MCF 10A (cell line): ENCODE measurements at regions not wholly inside any gene's neighbourhood (a gene's known extent, or its start where the extent isn't known, plus 50 kb on each side); places are given as distances from the start of the nearest gene placed in this dataset.

Source experiments
- BruUV-seq: library from RNA; stranded (reverse); fragments of 400-500 nt; replicated peaks from 2 replicates; lab custom pipeline; 2021; lab: Mats Ljungman, UMichigan
- CTCF ChIA-PET: fragments of 300-600 bp; sonication (Branson Sonifier 250); formaldehyde crosslinking; extraction: SDS; loops from one replicate; lab custom pipeline; 2021; ENCODE audit warnings: antibody characterized with exemption, inconsistent platforms; lab: Yijun Ruan, JAX
- POLR2A ChIA-PET: fragments of 300-600, 350-650 bp; sonication (Branson Sonifier 250); formaldehyde crosslinking; extraction: SDS; loops from one replicate; lab custom pipeline; 2020; ENCODE audit warnings: antibody characterized with exemption, inconsistent platforms; lab: Yijun Ruan, JAX
- DNase-seq: peaks from one replicate; pipeline ENCODE4 v3.0.0-alpha.2; 2018; ENCODE audit not compliant: unreplicated experiment
- H3K27ac Mint-ChIP-seq: one replicate; pipeline ENCODE4 v1.8.0; 2022; ENCODE audit warnings: mild to moderate bottlenecking, low read depth, mixed read lengths; ENCODE audit not compliant: unreplicated experiment
- H3K27me3 Mint-ChIP-seq: one replicate; pipeline ENCODE4 v1.8.0; 2022; ENCODE audit warnings: mixed read lengths; ENCODE audit not compliant: insufficient read depth, unreplicated experiment
- H3K36me3 Mint-ChIP-seq: one replicate; pipeline ENCODE4 v1.8.0; 2022; ENCODE audit warnings: mild to moderate bottlenecking, moderate library complexity, mixed read lengths; ENCODE audit not compliant: insufficient read depth, unreplicated experiment
- H3K4me1 Mint-ChIP-seq: one replicate; pipeline ENCODE4 v1.8.0; 2022; ENCODE audit warnings: mixed read lengths; ENCODE audit not compliant: insufficient read depth, unreplicated experiment
- H3K4me3 Mint-ChIP-seq: one replicate; pipeline ENCODE4 v1.8.0; 2022; ENCODE audit warnings: mild to moderate bottlenecking, moderate library complexity, mixed read lengths; ENCODE audit not compliant: unreplicated experiment
- H3K9me3 Mint-ChIP-seq: one replicate; pipeline ENCODE4 v1.8.0; 2022; ENCODE audit warnings: mixed read lengths; ENCODE audit not compliant: unreplicated experiment
- CTCF ChIP-seq: fragments of 200-600 bp; IDR thresholded peaks from one replicate; pipeline ENCODE4 v1.8.0; 2022; ENCODE audit warnings: antibody characterized with exemption, mild to moderate bottlenecking; ENCODE audit not compliant: unreplicated experiment
- intact Hi-C: fragments of 100-400 bp; cut with micrococcal nuclease; formaldehyde crosslinking; loops from 2 replicates; pipeline ENCODE4 v1.14.1; 2022

DNA sequence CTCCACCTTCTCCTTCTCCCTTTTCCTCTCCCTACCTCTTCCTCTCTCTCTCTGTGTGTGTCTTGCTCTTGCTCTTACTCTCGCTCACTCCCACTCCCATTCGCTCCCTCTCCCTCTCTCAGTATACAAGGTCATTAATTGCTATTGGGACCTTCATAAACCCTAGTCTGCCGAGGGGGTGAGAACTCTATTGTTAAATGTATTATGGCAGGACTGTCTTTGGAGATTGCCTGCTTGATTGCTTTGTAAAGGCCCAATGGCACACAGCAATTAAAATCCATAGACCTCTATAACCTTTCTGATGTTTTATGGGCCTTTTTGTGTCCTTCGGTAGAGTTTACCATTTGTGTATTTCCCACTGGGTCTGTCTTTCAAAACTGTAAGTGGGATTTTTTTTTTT is 465.9 kb downstream of the ANXA1 start:
- Mint-ChIP-seq H3K4me3 (no peak overlapping the region), H3K4me1 (no peaks in the 10 kb centered on the region), H3K9me3 (no peaks in the 10 kb centered on the region), H3K36me3 (no peaks in the 10 kb centered on the region), H3K27ac (no peak overlapping the region), H3K27me3 (peaks cover 53% of the 10 kb centered on the region)
- no peak for TF ChIP-seq CTCF
- DNase-seq: no peak
- intact Hi-C loops: no loop called here
- POLR2A ChIA-PET: no interaction called here
- CTCF ChIA-PET: no interaction called here
- BruUV-seq: no TSS peak

- peaks cover 25% of the 10 kb centered on the region for H3K27me3 Mint-ChIP-seq
- CTCF ChIA-PET: interaction anchor here (0.5 to 0.7 kb wide), 2 partner anchors 17 to 884 kb away, joined by 3 to 4 read pairs; no protein-coding TSS in a partner anchor
- BruUV-seq: no TSS peak
- H3K36me3 Mint-ChIP-seq: no peaks in the 10 kb centered on the region
- H3K9me3 Mint-ChIP-seq: no peaks in the 10 kb centered on the region
- POLR2A ChIA-PET: no interaction called here
- TF ChIP-seq CTCF: no peak
- no peak overlapping the region for H3K27ac Mint-ChIP-seq
- H3K4me3 Mint-ChIP-seq: no peak overlapping the region
- DNase-seq: no peak
- no peaks in the 10 kb centered on the region for H3K4me1 Mint-ChIP-seq
- intact Hi-C loops: no loop called here
These were observed 489.3 kb downstream of the ANXA1 start for GRCh38 chr9:73640971-73641370.

DNA sequence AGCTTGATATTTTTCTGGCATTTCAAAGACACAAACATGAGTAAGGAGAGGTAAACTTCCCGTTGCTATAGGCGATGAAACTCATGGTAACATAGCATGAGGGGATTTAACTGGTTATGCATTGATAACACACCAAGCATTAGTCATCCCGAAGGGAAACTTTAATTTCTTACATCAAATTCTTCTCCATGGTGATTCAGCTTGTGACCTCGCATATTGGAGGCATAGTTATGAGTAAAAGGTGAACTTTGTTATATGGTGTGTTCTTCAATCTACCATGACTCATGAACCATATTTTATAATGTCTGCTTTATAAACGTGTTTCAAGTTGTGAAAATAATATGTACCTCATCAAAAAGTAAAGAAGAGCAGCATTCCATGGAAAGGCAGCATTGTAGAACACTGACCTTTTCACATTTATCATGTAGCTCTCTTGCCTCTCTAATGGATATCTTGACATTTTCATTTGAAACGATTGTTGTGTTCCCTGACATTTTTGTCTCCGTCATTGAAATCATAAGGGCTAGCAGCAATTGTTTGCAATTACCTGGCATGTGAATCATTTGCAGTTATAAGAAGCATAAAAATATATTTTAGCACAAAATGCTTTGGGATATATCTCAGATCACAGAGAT is 491.8 kb downstream of the ANXA1 start:
- no TSS peak for BruUV-seq
- DNase-seq: peak; percentile 23
- H3K27ac Mint-ChIP-seq: no peak overlapping the region
- no peaks in the 10 kb centered on the region for H3K36me3 Mint-ChIP-seq
- no peak overlapping the region for H3K4me3 Mint-ChIP-seq
- ChIA-PET CTCF (interaction anchor here (0.7 to 1.2 kb wide), 2 partner anchors 443 to 679 kb away, joined by 3 to 4 read pairs; no protein-coding TSS in a partner anchor), POLR2A (no interaction called here)
- no peak for TF ChIP-seq CTCF
- H3K27me3 Mint-ChIP-seq: peaks cover 33% of the 10 kb centered on the region
- no peaks in the 10 kb centered on the region for H3K4me1 Mint-ChIP-seq
- no peaks in the 10 kb centered on the region for H3K9me3 Mint-ChIP-seq
- intact Hi-C loops: no loop called here

- Mint-ChIP-seq H3K36me3 (no peaks in the 10 kb centered on the region), H3K9me3 (no peaks in the 10 kb centered on the region), H3K4me3 (no peak overlapping the region), H3K27ac (no peak overlapping the region), H3K27me3 (peaks cover 44% of the 10 kb centered on the region), H3K4me1 (no peaks in the 10 kb centered on the region)
- TF ChIP-seq CTCF: no peak
- no TSS peak for BruUV-seq
- ChIA-PET POLR2A (no interaction called here), CTCF (no interaction called here)
- intact Hi-C loops: no loop called here
- no peak for DNase-seq
These were observed 495.9 kb downstream of the ANXA1 start for GRCh38 chr9:73647560-73647959.
